Stimulated activated CD8-positive, alpha-beta memory T cell treated with anti-CD3 and anti-CD28 coated beads, Interleukin-7, amount 100 ng/mL, for 4 hours (primary cell): ENCODE measurements at regions not wholly inside any gene's neighbourhood (a gene's known extent, or its start where the extent isn't known, plus 50 kb on each side); places are given as distances from the start of the nearest gene placed in this dataset.

ENCODE experiments used
- DNase-seq, 2 donors: peaks; one replicate each; pipeline ENCODE4 v3.0.0-alpha.2; 2020; ENCODE audit warnings: low read depth in 2 of 2

- no peak for DNase-seq
These were observed 380.3 kb upstream of the MAF start for GRCh38 chr16:79980650-79981521.

- no peak for DNase-seq
These were observed 377.7 kb upstream of the MAF start for GRCh38 chr16:79977940-79978836.

- no peak for DNase-seq
These were observed 372.8 kb upstream of the MAF start for GRCh38 chr16:79973320-79973719.

GRCh38 chr16:79972053-79972704 lies 371.6 kb upstream of the MAF start:
- no peak for DNase-seq

- no peak for DNase-seq
These were observed 370.7 kb upstream of the MAF start for GRCh38 chr16:79971237-79971572.

- DNase-seq, result no peak
These were observed 370.2 kb upstream of the MAF start for GRCh38 chr16:79970551-79971236.

GRCh38 chr16:79970087-79970486 lies 369.6 kb upstream of the MAF start:
- no peak for DNase-seq

- DNase-seq, result no peak
These were observed 368.9 kb upstream of the MAF start for GRCh38 chr16:79969458-79969857.

GRCh38 chr16:79966226-79966625 lies 365.7 kb upstream of the MAF start:
- no peak for DNase-seq

- no peak for DNase-seq
These were observed 365.2 kb upstream of the MAF start for GRCh38 chr16:79965718-79966117.

- DNase-seq, result no peak
These were observed 363.6 kb upstream of the MAF start for GRCh38 chr16:79964104-79964503.

GRCh38 chr16:79962962-79963361 lies 362.4 kb upstream of the MAF start:
- DNase-seq, result no peak

GRCh38 chr16:79959226-79959625 lies 358.7 kb upstream of the MAF start:
- DNase-seq, result no peak

GRCh38 chr16:79954921-79955705 lies 354.6 kb upstream of the MAF start:
- DNase-seq, result no peak

GRCh38 chr16:79950932-79951719 lies 350.6 kb upstream of the MAF start:
- no peak for DNase-seq

GRCh38 chr16:79949417-79949816 lies 348.9 kb upstream of the MAF start:
- DNase-seq, result no peak

- no peak for DNase-seq
These were observed 347.2 kb upstream of the MAF start for GRCh38 chr16:79947771-79948170.

- no peak for DNase-seq
These were observed 345.7 kb upstream of the MAF start for GRCh38 chr16:79946252-79946651.

- DNase-seq, result no peak
These were observed 343.2 kb upstream of the MAF start for GRCh38 chr16:79943736-79944135.

- no peak for DNase-seq
These were observed 338.0 kb upstream of the MAF start for GRCh38 chr16:79938575-79938974.
